K562 (cell line): ENCODE measurements at regions not wholly inside any gene's neighbourhood (a gene's known extent, or its start where the extent isn't known, plus 50 kb on each side); places are given as distances from the start of the nearest gene placed in this dataset.

Experiments used
- ATAC-seq: fragments of 200-7000 bp; cut with Tn5 transposase; 3 replicates; pipeline ENCODE4 v1.9.1; 2020; ENCODE audit warnings: moderate library complexity
- BruUV-seq: library from RNA; stranded (reverse); fragments of 400-500 nt; replicated peaks from 2 replicates; lab custom pipeline; 2021; lab: Mats Ljungman, UMichigan
- CTCF ChIA-PET: fragments of 300-600 bp; formaldehyde crosslinking; extraction: SDS; loops from one replicate; lab custom pipeline; 2021; ENCODE audit warnings: low intra/inter-chr PET ratio; lab: Yijun Ruan, JAX
- POLR2A ChIA-PET: fragments of 300-600, 350-650 bp; sonication (Branson Sonifier 250); formaldehyde crosslinking; extraction: SDS; loops from one replicate; lab custom pipeline; 2021; ENCODE audit warnings: antibody characterized with exemption, inconsistent platforms; lab: Yijun Ruan, JAX
- DNase-seq, 4 experiments: peaks; one replicate each; pipeline versions ENCODE4 v3.0.0 to v3.0.0-alpha.2; 2011 to 2018; ENCODE audit warnings: low spot score in 3 of 4, mixed read lengths in 3 of 4; ENCODE audit errors: extremely low read depth in 1 of 4
- FAIRE-seq: peaks from 2 replicates; lab custom pipeline; 2011; peaks lifted over from hg19 to GRCh38; lab: Jason Lieb, UNC
- H2AFZ ChIP-seq: 2 replicates; pipeline ENCODE4 v1.6.0; 2011; ENCODE audit warnings: low read depth, low read length, control low read depth, inconsistent platforms
- H3K27ac ChIP-seq: fragments of 200-600 bp; 3 replicates; pipeline ENCODE4 v1.8.0; 2011; ENCODE audit warnings: low read depth, mild to moderate bottlenecking, control low read depth, inconsistent platforms, low read length, moderate library complexity, mixed read lengths; ENCODE audit errors: extremely low read depth
- H3K27me3 ChIP-seq, 2 experiments: fragments of 300-600 bp in 1 of 2; 2 replicates in 1 of 2; 3 replicates in 1 of 2; pipeline versions ENCODE4 v1.6.0 to v1.8.0; 2011; ENCODE audit warnings: inconsistent platforms in 2 of 2, low read length in 2 of 2, mild to moderate bottlenecking in 1 of 2, mixed read lengths in 1 of 2, moderate library complexity in 1 of 2; ENCODE audit not compliant: control insufficient read depth in 2 of 2, insufficient read depth in 2 of 2
- H3K36me3 ChIP-seq: fragments of 300-600 bp; 3 replicates; pipeline ENCODE4 v1.8.0; 2011; ENCODE audit warnings: mild to moderate bottlenecking, low read length, inconsistent platforms; ENCODE audit not compliant: control insufficient read depth, insufficient read depth
- H3K4me1 ChIP-seq, 2 experiments: fragments of 200-600 bp in 1 of 2; replicated peaks in 1 of 2; 2 replicates in 1 of 2; 3 replicates in 1 of 2; pipeline versions ENCODE4 v1.5.1 to v1.8.0; 2011; ENCODE audit warnings: inconsistent platforms in 2 of 2, low read length in 2 of 2, mild to moderate bottlenecking in 1 of 2, mixed read lengths in 1 of 2, moderate library complexity in 1 of 2; ENCODE audit not compliant: control insufficient read depth in 2 of 2, insufficient read depth in 2 of 2
- H3K4me2 ChIP-seq: 2 replicates; pipeline ENCODE4 v1.6.1; 2011; ENCODE audit warnings: low read length, control low read depth, inconsistent platforms, mixed read lengths; ENCODE audit not compliant: insufficient read depth
- H3K4me3 ChIP-seq: fragments of 200-600 bp; sonication (generic), shearing (Covaris generic); 2 replicates; pipeline ENCODE4 v1.5.1; 2016; ENCODE audit warnings: control low read depth, inconsistent platforms
- H3K79me2 ChIP-seq: fragments of 200-600 bp; 3 replicates; pipeline ENCODE4 v1.8.0; 2011; ENCODE audit warnings: low read length, inconsistent platforms; ENCODE audit not compliant: control insufficient read depth, insufficient read depth
- H3K9ac ChIP-seq, 2 experiments: 2 replicates each; pipeline versions ENCODE4 v1.6.0 to v1.6.1; 2011; ENCODE audit warnings: low read depth in 2 of 2, low read length in 2 of 2, control low read depth in 1 of 2, inconsistent platforms in 1 of 2, mild to moderate bottlenecking in 1 of 2, mixed read lengths in 1 of 2; ENCODE audit not compliant: insufficient read depth in 1 of 2
- H3K9me1 ChIP-seq: one replicate; pipeline ENCODE4 v1.6.0; 2011; ENCODE audit warnings: inconsistent platforms, mild to moderate bottlenecking, low read length, moderate library complexity; ENCODE audit not compliant: control insufficient read depth, insufficient read depth
- H3K9me3 ChIP-seq: replicated peaks from 2 replicates; pipeline ENCODE4 v1.5.1; 2011; ENCODE audit warnings: low read depth, low read length, inconsistent platforms; ENCODE audit not compliant: control insufficient read depth, insufficient read depth
- H4K20me1 ChIP-seq: replicated peaks from 2 replicates; pipeline ENCODE4 v1.6.1; 2011; ENCODE audit warnings: low read length, inconsistent platforms, mixed read lengths; ENCODE audit not compliant: control insufficient read depth, insufficient read depth
- CHD2 ChIP-seq: IDR thresholded peaks from 2 replicates; pipeline ENCODE4 v1.6.1; 2011; ENCODE audit warnings: low read depth, low read length
- FOXA1 ChIP-seq: fragments of 450-650 bp; IDR thresholded peaks from 2 replicates; pipeline ENCODE4 v1.6.1; 2016; ENCODE audit warnings: mild to moderate bottlenecking, borderline replicate concordance
- FOXJ2 ChIP-seq: fragments of 200-800 bp; sonication (Bioruptor generic); IDR thresholded peaks from 2 replicates; pipeline ENCODE4 v1.6.1; 2016; ENCODE audit warnings: missing genetic modification characterization, missing compliant biosample characterization
- KHSRP ChIP-seq: fragments of 450-650 bp; IDR thresholded peaks from 2 replicates; pipeline ENCODE4 v1.6.1; 2017
- PCBP1 ChIP-seq: fragments of 200-400 bp; formaldehyde crosslinking; IDR thresholded peaks from 2 replicates; pipeline ENCODE4 v1.6.1; 2018; ENCODE audit warnings: mild to moderate bottlenecking, low read depth, low read length; ENCODE audit not compliant: poor library complexity, severe bottlenecking
- ZBTB7A ChIP-seq: IDR thresholded peaks from 2 replicates; pipeline ENCODE4 v1.6.1; 2011; ENCODE audit warnings: low read depth, mild to moderate bottlenecking, low read length, moderate library complexity, borderline replicate concordance; ENCODE audit not compliant: control insufficient read depth
- ZNF3 ChIP-seq: fragments of 250-450 bp; sonication (Bioruptor Pico); IDR thresholded peaks from 2 replicates; pipeline ENCODE4 v1.5.0; 2021; ENCODE audit warnings: mild to moderate bottlenecking, moderate library complexity
- ZNF384 ChIP-seq: IDR thresholded peaks from 2 replicates; pipeline ENCODE4 v1.6.1; 2012; ENCODE audit warnings: low read depth, low read length, improper control_type of control experiment
- ZNF764 ChIP-seq: fragments of 250-450 bp; sonication (Bioruptor Pico); IDR thresholded peaks from 2 replicates; pipeline ENCODE4 v1.4.0; 2020; ENCODE audit warnings: low read depth, mild to moderate bottlenecking, moderate library complexity
- whole genome bisulfite sequencing: fragments of 100-300 bp; shearing (Covaris generic); methylation state at CpG from one replicate; pipeline ENCODE4 v1.1.6; 2016; ENCODE audit warnings: low coverage, mixed read lengths; ENCODE audit not compliant: insufficient coverage; ENCODE audit errors: missing lambda C conversion rate; 5-methylcytosine and 5-hydroxymethylcytosine counted together
- in situ Hi-C: fragments of 300-500 bp; cut with MboI; formaldehyde crosslinking; loops from 4 replicates; pipeline ENCODE4 v1.15.0; 2018; ENCODE audit warnings: inconsistent platforms, mixed read lengths
- intact Hi-C: fragments of 100-400 bp; cut with micrococcal nuclease; formaldehyde crosslinking; loops from 2 replicates; pipeline ENCODE4 v1.14.2; 2022

GRCh38 chr1:79966438-79966837, 959.9 kb upstream of the ADGRL4 start:
- H3K27ac ChIP-seq = no peak overlapping the region
- no peaks in the 10 kb centered on the region for H3K27me3 ChIP-seq
- intact Hi-C loops = no loop called here
- no peak overlapping the region for H2AFZ ChIP-seq
- in situ Hi-C loops = no loop called here
- no peaks in the 10 kb centered on the region for H4K20me1 ChIP-seq
- no TSS peak for BruUV-seq
- ATAC-seq (no peak), DNase-seq (no peak), FAIRE-seq (no peak)
- H3K4me3 ChIP-seq = no peak overlapping the region
- H3K36me3 ChIP-seq = no peaks in the 10 kb centered on the region
- H3K79me2 ChIP-seq = no peaks in the 10 kb centered on the region
- H3K9me3 ChIP-seq = no peaks in the 10 kb centered on the region; the same call in 1 of the 2 replicates
- WGBS = 3% methylated on average over 2 of the region's 2 CpGs
- no peaks in the 10 kb centered on the region for H3K4me1 ChIP-seq
- CTCF ChIA-PET = no interaction called here
- H3K4me2 ChIP-seq = no peak overlapping the region
- no peak overlapping the region for H3K9ac ChIP-seq
- no peak for TF ChIP-seq FOXJ2 (tag)
- no peak for TF ChIP-seq ZNF3 (CRISPR knock-in tag)
- no peak for TF ChIP-seq CHD2
- no peak for TF ChIP-seq PCBP1
- no peak for TF ChIP-seq KHSRP
- no peak for TF ChIP-seq ZNF764 (CRISPR knock-in tag)
- no peak for TF ChIP-seq ZNF384
- no peak for TF ChIP-seq ZBTB7A
- no peak for TF ChIP-seq FOXA1
- H3K9me1 ChIP-seq = no peaks in the 10 kb centered on the region
- POLR2A ChIA-PET = no interaction called here
